ENCODE measurements at regions not wholly inside any gene's neighbourhood (a gene's known extent, or its start where the extent isn't known, plus 50 kb on each side); places are given as distances from the start of the nearest gene placed in this dataset.
"Not testable (repeated sequence)": the region's sequence is repeated elsewhere in the genome, so short reads cannot be mapped to it uniquely, and the experiment has no call there.

DNA sequence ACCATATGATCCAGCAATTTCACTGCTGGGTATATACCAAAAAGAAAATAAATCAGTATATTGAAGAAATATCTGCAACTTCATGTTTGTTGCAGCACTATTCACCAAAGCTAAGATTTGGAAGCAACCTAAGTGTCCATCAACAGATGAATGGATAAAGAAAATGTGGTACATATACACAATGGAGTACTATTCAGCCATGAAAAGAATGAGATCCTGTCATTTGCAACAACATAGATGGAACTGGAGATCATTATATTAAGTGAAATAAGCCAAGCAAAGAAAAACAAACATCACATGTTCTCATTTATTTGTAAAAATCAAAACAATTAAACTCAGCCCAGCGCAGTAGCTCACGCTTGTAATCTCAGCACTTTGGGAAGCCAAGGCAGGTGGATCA, 184.4 kb upstream of the NR5A2 start:
- TF ChIP-seq, protein P1, sequence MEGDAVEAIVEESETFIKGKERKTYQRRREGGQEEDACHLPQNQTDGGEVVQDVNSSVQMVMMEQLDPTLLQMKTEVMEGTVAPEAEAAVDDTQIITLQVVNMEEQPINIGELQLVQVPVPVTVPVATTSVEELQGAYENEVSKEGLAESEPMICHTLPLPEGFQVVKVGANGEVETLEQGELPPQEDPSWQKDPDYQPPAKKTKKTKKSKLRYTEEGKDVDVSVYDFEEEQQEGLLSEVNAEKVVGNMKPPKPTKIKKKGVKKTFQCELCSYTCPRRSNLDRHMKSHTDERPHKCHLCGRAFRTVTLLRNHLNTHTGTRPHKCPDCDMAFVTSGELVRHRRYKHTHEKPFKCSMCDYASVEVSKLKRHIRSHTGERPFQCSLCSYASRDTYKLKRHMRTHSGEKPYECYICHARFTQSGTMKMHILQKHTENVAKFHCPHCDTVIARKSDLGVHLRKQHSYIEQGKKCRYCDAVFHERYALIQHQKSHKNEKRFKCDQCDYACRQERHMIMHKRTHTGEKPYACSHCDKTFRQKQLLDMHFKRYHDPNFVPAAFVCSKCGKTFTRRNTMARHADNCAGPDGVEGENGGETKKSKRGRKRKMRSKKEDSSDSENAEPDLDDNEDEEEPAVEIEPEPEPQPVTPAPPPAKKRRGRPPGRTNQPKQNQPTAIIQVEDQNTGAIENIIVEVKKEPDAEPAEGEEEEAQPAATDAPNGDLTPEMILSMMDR (IDR thresholded peaks at IDR 0.05; ENCODE audit: insufficient read depth, low read depth, low read length), result not testable (repeated sequence)
- TF ChIP-seq EZH2 (IDR thresholded peaks at IDR 0.05; ENCODE audit: insufficient read depth, low read length), result not testable (repeated sequence)

All from astrocyte (in vitro differentiated cells and primary cell).